ENCODE measurements at regions not wholly inside any gene's neighbourhood (a gene's known extent, or its start where the extent isn't known, plus 50 kb on each side); places are given as distances from the start of the nearest gene placed in this dataset.

- intact Hi-C loops (cut with DNase I), result no loop called here
- H3K4me3 ChIP-seq, result no peak overlapping the region
- H3K27me3 ChIP-seq, result no peaks in the 10 kb centered on the region
- no peaks in the 10 kb centered on the region for H3K36me3 ChIP-seq
- no peak for DNase-seq
- WGBS, 2 donors, result 68 to 83% methylated on average over 2 of the region's 2 CpGs
- no peaks in the 10 kb centered on the region for H3K4me1 ChIP-seq
- no peak overlapping the region for H3K27ac ChIP-seq
- ATAC-seq, result no peak
- H3K9me3 ChIP-seq, result peaks cover 0 to 7% (median 0%) of the 10 kb centered on the region in 11 donors
- TF ChIP-seq CTCF (IDR thresholded peaks at IDR 0.05), result no peak
These were observed 457.6 kb downstream of the TFAP2A start for GRCh38 chr6:9957215-9957759.

DNA sequence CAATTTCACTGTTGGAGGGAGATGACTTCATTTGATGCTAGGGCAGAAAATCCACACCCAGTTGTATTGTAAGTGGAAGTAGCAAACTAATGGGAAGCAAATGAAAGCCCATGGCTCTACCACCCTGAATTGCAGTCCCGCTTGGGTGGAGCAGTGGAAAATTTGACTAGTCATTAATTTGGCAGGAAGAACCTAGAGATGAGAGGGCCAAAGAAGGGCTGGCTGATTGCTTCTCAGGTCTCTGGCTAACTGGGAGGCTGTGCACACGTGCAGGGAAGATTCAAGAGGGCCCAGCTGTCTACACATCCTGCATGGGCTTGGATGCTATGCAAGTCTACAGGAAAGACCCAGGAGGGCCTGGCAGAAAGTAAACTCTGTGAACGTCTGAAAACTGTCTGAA lies 466.2 kb downstream of the TFAP2A start:
- no peak for ATAC-seq
- intact Hi-C loops (cut with DNase I), result no loop called here
- Histone ChIP-seq H3K36me3 (no peaks in the 10 kb centered on the region), H3K4me1 (no peaks in the 10 kb centered on the region), H3K4me3 (no peak overlapping the region), H3K9me3 (peaks cover 0 to 8% (median 0%) of the 10 kb centered on the region in 11 donors), H3K27me3 (no peaks in the 10 kb centered on the region), H3K27ac (no peak overlapping the region)
- WGBS, 2 donors, result 40 to 55% methylated on average over 3 of the region's 3 CpGs
- no peak for TF ChIP-seq CTCF (IDR thresholded peaks at IDR 0.05)
- DNase-seq, result no peak

DNA sequence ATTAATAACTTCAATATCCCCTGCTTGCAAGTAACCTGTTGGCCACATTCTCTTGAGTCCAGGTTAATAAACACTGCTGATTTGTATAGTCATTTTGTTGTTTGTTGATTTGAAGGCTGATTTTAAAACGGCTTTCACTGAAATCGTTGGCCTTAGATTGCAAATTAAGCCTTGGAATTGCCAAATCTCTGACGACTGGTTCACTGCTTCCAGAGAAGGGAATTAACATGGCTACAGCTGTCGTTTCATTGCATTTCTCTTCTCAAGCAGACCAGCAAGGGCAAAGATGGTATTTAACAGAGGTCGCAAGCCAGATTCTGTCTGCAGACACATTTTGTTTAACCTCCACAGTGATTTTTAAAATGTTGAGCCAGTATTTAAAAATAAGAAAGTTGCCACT lies 470.9 kb downstream of the TFAP2A start:
- H3K27me3 ChIP-seq, result no peaks in the 10 kb centered on the region
- intact Hi-C loops (cut with DNase I), result no loop called here
- no peaks in the 10 kb centered on the region for H3K4me1 ChIP-seq
- TF ChIP-seq CTCF (IDR thresholded peaks at IDR 0.05), result no peak
- 75 to 80% methylated on average over 5 of the region's 5 CpGs for WGBS, 2 donors
- ATAC-seq (no peak), DNase-seq (no peak)
- no peaks in the 10 kb centered on the region for H3K36me3 ChIP-seq
- peaks cover 0 to 3% (median 0%) of the 10 kb centered on the region in 11 donors for H3K9me3 ChIP-seq
- H3K4me3 ChIP-seq, result no peak overlapping the region
- no peak overlapping the region for H3K27ac ChIP-seq

DNA sequence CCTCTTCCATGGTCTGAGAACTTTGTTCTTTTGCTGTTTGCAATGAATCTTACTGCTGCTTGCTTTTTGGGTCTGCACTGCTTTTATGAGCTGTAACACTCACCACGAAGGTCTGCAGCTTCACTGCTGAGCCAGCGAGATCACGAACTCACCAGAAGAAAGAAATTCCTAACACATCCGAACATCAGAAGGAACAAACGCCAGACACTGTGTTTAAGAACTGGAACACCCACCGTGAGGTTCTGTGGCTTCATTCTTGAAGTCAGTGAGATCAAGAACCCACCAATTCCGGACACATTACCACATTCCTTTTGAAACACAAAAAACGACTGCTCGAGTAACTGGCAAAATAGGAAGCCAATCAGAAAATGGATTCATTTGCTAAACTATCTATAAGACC lies 471.8 kb downstream of the TFAP2A start:
- no peaks in the 10 kb centered on the region for H3K27me3 ChIP-seq
- intact Hi-C loops (cut with DNase I), result no loop called here
- TF ChIP-seq CTCF (IDR thresholded peaks at IDR 0.05), result no peak
- no peak overlapping the region for H3K4me3 ChIP-seq
- ATAC-seq (no peak), DNase-seq (no peak)
- H3K4me1 ChIP-seq, result no peaks in the 10 kb centered on the region
- H3K9me3 ChIP-seq, result no peaks in the 10 kb centered on the region
- 89 to 92% methylated on average over 9 of the region's 9 CpGs for WGBS, 2 donors
- no peak overlapping the region for H3K27ac ChIP-seq
- no peaks in the 10 kb centered on the region for H3K36me3 ChIP-seq
